ENCODE measurements at regions not wholly inside any gene's neighbourhood (a gene's known extent, or its start where the extent isn't known, plus 50 kb on each side); places are given as distances from the start of the nearest gene placed in this dataset.

DNA sequence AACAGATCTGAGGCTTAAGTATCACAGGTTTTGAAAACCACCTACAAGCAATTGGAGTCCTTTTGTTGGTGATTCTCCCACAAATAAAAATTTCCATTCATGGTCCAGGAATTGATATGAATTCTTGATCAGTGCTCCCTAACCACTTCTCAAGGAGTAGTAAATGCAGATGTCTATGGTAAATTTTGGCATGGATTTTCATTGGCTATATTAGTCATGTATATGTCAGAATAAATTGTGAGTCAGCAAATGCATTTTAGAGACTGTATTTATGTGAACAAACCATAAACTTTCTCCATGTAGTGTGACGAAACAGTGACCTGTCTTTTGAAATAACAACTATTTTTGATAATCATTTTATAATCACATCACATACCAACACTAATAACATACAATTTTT, 611.1 kb downstream of the HTR1A start:
- no peak for DNase-seq (ENCODE audit: low read depth, low spot score)

DNA sequence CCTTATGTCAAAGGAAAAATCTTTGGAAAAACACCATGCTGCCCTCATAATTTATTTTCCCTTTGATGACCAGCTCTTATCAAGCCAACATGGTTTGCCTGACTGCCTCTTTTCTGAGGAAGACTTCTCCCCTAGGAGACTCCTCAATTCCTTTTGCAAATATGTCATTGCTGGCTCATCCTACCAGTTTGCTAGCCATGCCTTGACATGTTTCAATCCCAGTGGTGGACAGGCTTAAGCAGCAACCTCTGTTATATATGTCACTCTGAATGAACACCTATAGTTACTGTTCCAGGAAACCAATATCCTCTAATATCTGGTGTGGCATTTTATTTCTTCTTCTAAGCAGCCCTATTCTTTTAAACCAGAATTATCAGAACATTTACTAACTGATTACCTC, 615.8 kb downstream of the HTR1A start:
- no peak for DNase-seq (ENCODE audit: low read depth, low spot score)

DNA sequence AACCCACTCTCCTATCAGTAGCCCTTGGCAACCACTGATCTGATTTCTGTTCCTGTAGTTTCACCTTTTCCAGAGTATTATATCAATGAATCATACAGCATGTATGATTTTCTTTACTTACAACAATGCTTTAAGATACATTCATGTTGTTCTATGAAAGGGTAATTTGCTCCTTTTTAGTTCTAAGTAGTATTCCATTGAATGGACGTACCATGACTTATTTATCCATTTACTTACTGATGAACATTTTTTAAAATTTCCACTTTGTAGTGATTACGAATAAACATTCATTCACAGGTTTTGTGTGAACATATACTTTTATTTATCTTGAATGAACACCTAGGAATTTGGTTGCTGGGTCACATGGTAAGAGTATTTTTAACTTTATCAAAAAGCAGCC, 620.8 kb downstream of the HTR1A start:
- no peak for DNase-seq (ENCODE audit: low read depth, low spot score)

DNA sequence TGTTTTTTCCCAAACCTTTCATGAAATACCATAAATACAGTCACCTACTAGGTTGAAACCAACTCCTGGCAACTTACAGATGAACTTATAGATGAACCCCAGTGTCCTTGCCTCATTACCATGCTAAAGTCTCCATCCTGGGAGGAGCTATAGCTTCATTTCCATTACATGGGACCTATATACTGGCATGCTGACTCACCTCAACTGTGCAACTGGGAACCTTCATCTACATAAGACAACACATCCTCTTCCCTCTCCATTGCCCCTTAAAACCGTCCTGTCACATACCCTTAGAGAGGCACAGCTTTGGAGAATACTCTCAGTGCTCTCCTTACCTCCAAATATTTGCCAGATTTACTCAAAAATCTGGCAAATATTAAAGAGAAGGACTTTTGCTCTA, 638.3 kb downstream of the HTR1A start:
- DNase-seq (ENCODE audit: low read depth, low spot score) = no peak

DNA sequence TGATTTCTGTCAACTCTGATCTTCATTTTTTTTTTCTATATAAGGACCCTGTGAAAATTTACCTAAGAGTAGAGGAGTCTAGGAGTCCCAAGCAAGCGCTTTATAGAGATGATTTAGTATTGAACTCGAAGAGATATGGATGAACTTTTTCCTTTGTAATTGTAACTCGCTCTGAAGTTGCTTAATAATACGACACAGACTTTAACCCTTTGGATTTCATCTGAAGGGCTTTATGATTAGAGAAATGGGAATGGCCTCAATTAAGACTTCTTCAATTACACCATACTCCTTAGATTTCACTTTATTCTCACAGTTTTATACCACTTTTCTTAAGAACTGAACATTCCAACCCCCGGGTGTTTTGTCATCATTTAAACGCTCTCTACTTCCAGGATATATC, 647.7 kb downstream of the HTR1A start:
- DNase-seq (ENCODE audit: low read depth, low spot score) = no peak

DNA sequence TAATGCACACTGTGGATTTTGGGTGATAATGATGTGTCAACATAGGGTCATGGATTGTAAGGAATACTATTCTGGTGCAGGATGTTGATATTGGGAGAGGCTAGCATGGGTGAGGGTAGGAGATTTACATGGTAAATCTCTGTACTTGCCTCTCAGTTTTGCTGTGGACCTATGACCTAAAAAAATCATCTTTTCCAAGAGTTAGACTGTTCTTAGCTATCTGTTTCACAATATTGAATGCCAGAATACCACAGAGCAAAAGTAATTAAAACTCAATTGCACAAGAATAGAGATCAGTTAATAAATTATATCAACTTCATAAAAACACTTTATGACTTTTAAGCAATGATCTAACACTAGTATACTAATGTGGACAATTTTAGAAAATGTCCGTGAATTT, 651.6 kb downstream of the HTR1A start:
- DNase-seq (ENCODE audit: low read depth, low spot score) = no peak

DNA sequence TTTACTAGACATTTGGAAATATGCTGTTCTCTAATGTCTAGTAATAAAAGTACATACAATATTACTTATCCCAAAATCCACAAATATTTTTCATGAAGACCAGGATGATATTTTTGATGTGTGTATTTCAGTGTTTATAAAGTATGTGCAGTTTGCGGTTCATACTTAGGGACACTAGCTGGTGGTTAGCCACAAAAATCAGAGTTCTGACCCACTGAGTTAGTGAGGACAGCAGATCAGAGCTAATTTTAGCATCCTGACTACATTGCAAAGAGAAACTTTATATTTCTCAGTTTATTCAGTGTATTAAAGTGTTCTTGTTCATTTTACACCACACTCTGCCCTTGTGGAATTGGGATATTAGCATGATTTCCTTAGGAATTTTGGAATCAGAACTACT, 655.3 kb downstream of the HTR1A start:
- DNase-seq (ENCODE audit: low read depth, low spot score) = no peak

DNA sequence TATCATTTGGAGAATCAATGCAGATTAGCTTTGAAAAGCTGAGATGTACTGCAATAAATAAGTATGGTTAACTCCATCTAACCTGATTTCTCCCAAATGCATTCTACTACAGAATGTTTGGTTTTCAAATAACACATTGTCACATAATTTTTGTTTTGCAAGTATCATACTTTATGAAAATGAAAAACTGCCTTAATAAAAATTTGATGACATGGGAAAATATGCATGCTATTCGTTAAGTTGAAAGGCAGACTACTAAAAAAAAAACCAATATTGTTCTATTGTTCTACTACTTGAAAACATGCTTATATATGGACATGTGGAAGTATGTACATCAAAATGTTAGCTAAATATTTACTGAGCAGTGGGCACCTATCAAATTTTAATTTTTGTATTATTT, 668.9 kb downstream of the HTR1A start:
- DNase-seq (ENCODE audit: low read depth, low spot score) = no peak

DNA sequence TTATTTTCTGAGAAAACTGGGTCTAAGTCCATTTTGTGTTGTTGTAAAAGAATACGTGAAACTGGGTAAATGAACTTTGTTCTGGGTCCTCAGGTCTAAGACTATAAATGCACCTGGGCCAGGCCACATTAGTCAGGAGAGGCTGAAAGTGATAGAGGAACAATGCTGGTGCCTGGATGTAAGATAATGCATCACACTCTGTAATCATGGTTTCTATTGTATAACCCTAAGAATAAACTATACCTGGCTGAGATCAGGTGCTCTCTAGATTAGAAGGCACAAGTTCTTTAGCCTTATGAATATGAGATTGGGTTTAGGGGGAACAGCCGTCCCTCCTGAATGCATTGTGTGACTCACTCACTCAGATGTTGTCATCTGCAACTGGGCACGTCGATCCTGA, 675.5 kb downstream of the HTR1A start:
- no peak for DNase-seq (ENCODE audit: low read depth, low spot score)

DNA sequence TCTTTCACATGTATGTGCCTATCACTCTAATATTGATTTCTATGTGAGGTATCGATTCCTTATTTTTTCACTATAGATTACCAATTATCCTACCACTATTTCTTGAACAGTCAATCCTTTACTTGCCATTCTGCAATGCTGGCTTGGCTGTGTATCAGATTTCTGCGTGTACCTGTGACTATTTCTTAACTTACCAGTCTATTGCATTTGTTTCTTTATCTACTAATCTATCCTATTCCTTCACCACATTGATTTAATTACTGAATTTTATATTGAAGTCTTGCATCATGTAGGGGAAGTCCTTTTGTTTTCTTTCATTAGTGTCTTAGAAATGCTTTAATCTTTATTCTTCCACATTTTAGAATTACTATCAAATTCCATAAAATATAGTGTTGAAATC, 684.8 kb downstream of the LRRC70 start:
- DNase-seq (ENCODE audit: low read depth, low spot score) = no peak

DNA sequence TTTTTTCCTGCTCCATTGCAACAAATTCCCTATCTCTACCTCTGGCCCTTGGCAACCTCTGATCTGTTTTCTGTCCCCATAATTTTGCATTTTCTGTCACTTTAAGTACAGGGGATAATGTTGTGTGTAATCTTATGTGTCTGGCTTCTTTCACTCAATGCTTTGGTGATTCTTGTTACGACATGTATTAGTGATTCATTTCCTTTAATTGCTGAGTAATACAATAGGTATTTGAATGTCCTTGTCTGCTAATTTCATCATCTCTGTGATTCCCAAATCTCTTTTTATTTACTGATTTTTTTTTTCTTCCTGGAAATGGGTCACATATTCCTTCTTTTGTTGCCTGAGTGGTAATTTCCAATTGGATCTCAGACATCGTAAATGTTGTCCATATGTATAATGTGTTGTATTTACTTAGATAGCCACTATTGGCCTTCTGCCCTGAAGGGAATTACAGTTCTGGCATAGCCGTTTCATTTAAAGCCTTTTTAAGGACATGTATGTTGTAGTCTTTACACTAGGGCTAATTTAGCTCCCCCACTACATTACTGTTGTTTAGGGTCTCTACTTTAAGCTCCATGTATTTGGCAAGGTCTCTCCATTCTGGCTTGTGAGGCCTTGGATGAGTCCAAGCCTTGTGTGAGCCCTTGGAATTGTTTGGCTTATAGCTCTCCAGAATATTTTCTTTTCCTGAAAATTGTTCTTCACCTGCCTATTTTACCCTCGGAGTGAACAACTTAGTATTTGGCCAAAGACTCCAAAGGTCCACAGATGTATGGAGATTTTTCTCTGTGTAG, 683.8 kb downstream of the LRRC70 start:
- peak; percentile 56 for DNase-seq (ENCODE audit: low read depth, low spot score)

DNA sequence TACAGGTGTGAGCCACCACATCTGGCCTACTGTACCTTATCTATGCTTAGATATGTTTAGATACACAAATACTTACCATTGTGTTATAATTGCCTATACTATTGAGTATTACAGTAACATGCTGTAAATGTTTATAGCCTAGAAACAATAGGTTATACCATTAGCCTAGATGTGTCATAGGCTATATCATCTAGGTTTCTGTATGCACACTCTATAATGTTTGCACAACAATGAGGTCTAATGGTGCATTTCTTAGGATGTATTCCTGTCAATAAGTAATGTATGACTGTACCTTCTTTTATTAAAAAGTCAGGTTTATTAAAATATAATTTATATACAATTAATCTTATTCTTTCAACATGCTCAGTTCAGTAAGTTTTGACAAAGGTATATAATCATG, 683.1 kb downstream of the LRRC70 start:
- DNase-seq (ENCODE audit: low read depth, low spot score) = no peak

DNA sequence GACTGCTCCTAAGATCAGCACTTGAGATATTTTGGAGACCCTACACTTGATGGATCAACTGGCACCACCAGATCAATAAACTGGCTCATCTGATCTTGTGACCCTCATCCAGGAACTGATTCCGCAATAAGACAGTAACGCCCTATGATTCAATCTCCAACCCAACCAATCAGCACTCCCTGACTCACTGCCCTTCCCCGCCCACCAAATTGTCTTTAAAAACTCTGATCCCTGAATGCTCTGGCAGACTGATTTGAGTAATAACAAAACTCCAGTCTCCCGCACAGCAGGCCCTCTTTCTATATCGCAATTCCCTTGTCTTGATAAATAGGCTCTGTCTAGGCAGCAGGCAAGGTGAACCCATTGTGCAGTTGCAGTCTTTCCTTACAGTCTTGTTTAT, 677.0 kb downstream of the LRRC70 start:
- DNase-seq (ENCODE audit: low read depth, low spot score) = no peak

DNA sequence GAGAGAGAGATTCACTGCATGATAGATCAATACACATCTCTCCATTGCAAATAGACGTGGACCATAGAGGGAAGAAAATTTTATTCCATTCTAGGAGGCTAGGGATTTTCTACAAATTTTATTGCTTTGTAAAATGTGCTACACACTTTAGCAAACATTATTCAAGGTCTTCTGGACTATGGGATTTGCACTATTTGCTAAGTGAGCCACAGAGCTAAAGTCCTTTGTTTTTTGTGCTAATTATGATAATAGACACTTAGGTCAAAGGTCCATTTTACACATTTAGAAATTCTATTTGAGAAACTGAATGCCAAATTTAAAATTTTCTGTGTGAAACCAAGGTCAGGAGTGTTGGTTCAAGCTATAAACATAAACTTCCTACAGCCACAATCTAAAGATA, 672.3 kb downstream of the LRRC70 start:
- DNase-seq (ENCODE audit: low read depth, low spot score) = no peak

DNA sequence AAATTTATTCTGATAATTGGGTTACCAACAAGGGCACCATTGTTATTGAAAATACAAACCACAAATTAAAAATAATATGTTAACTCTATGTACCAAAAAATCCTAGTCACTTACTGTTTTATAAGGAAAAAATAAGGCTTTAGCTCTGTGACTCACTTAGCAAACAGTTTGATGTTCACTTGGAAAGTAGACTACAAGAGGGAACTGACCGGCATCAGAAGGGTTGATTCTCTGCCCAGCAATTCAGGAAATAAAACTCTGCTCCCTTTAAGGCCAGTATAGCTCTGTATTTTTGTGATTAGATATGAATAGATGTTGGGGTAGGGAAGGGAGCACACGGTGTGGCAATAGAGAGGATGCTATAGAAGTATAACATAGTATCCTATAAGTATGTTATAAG, 671.3 kb downstream of the LRRC70 start:
- DNase-seq (ENCODE audit: low read depth, low spot score) = no peak

DNA sequence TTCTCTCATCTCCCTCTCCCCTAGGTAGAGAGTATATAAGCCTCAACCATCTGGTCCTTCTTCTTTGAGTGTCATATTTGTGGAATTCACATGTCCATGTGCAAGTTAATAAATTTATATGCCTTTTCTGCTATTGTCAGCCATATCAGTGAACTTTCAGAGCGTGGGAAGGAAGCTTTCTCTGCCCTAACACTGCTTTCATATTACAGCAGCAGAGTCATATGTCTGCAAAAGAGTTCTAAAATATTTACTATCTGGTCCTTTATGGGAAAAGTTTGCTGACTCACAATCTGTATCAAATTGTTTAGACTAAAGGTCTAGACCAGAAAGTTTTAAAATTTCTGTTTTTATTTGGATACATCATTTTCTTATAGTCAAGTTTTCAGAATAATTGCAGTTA, 669.0 kb downstream of the LRRC70 start:
- DNase-seq (ENCODE audit: low read depth, low spot score) = no peak

DNA sequence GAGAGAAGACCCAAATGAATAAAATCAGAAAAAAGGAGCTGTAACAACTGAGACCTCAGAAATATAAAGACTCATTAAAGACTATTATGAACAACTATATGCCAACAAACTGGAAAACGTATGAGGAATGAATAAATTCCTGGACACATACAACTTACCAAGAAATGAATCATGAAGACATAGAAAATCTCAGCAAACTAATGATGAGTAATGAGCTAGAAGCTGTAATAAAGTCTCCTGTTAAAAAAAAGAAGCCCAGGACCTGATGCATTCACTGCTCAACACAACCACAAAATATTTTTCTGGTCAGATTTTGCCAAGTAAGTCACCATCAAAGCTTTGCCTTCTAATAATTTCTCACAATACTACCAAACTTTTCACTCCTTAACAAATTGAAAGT, 666.7 kb downstream of the LRRC70 start:
- no peak for DNase-seq (ENCODE audit: low read depth, low spot score)

DNA sequence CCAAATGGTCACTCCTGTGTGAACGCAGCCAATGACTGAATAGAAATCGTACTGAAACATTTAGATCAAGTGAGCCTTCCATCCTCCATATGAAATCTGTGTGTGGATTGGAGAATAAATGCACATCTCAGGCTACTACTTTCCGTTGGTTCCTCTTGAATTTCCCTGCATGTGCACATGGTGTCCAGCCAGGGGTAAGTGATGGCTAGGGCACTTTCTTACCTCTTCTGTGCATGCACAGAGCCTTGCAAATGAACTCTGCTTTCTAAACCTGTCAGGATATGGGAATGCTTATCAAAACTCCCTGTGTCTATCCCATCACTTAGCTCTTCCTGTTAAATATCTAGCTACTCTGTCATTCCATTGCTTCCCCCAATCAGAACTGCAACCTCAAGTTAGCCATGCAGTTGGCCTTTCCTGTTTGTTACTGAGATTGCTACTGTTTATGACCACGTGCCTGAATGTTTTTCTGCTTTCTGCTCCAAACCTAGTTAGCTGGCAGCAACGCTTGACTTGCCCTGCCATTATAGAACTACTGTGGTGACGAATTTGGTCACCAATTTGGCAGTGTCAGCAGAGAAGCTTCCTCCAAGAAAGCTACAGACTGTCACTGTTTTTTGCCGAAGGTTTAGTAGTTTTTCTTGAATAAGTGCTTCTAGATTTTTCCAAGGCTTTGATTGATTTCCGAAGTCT, 661.6 kb downstream of the LRRC70 start:
- no peak for DNase-seq (ENCODE audit: low read depth, low spot score)

DNA sequence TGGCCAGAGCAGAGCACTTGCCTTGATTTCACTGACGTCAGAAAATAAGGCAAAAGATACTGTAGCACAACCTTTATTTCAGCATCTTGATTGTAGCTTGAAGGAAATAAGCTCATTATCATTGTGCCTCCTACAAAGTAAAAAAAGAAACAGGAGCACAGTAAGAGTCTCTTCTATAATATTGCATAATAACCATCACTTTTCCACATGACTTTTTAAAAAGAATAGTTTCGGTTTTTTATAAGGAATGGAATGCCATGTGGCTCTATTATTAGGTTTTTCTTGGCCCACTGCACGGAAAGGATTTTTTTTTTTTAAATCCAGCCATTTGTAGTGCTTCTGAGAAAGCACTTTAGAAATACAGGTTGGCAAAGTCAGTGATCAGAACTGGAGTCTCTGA, 655.3 kb downstream of the LRRC70 start:
- no peak for DNase-seq (ENCODE audit: low read depth, low spot score)

DNA sequence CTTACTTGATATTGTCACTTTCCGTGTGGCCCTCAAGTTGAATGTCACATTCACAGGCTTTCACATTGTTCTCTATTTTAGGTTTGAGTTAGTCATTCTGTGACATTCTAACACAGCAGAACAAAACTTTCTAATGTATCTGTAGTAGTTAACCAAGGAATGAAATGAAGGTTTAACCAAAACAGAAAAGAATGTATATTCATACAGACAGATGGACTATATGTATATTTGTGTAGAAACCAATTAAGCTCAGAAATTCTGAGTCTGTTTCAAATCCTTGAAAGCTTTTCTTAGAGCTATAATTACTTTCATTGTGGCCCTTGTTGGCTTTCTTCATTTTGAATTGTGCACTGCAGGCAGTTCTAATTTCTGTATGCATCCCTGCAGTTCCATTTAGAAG, 654.7 kb downstream of the LRRC70 start:
- no peak for DNase-seq (ENCODE audit: low read depth, low spot score)

DNA sequence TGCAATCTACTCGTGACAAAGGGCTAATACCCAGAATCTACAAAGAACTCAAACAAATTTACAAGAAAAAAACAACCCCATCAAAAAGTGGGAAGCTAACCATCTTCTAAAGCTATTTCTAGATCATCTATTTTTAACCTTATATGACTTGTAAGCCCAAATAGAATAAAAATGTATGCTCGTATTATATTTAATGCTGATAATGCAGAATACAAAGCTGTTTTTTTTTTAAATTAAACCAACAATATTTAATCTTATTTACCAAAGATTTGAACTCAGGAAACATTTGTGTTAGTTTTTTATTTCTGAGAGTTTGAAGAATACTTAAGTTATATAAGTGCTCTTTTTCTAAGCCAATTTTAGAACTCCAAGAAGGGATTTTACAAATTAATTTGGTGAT, 652.1 kb downstream of the LRRC70 start:
- no peak for DNase-seq (ENCODE audit: low read depth, low spot score)

DNA sequence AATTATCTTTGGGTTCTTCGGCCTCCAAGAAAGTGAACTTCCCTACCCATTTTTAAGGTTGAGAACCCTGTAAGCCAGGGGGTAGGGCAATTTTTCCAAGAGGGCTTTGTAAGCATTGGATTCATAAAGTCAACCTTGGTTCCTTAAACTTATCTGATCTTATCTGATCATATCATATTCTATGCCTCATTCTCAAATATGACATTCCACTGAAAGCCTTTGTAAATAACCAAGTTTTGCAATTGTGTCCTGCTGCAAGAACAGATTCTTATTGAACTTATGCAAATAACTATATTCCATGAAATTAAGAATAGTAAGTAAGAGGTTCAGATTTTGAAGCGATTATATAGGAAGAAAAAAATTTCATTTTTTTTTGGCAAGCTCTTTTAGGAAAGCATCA, 649.5 kb downstream of the LRRC70 start:
- DNase-seq (ENCODE audit: low read depth, low spot score) = no peak

DNA sequence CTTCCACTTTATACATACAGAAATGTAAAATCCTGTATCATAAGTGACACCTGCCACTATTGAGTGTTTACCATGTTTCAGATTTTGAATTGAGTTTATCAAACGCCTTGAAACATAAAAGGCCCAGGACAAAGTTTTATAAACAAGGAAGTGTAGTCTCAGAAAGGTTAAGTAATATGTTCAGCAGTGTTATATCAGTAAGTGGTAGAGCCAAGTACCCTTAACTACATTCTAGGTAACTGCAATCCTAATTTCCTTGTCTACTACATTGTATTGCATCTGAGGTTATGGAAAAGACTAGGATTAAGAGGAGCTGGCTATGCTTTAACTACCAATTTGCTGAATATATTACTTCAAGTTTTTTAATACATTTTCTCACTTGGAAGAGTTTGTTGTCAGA, 641.6 kb downstream of the LRRC70 start:
- no peak for DNase-seq (ENCODE audit: low read depth, low spot score)

Measured in pulmonary artery endothelial cell (primary cell).